Panc1 (cell line): ENCODE measurements at regions not wholly inside any gene's neighbourhood (a gene's known extent, or its start where the extent isn't known, plus 50 kb on each side); places are given as distances from the start of the nearest gene placed in this dataset.

Experiments used
- POLR2AphosphoS5 ChIP-seq: IDR thresholded peaks from 2 replicates; pipeline ENCODE4 v1.6.1; 2012; ENCODE audit warnings: mild to moderate bottlenecking, low read depth, low read length, moderate library complexity
- SIN3A ChIP-seq: IDR thresholded peaks from 2 replicates; pipeline ENCODE4 v1.6.1; 2012; ENCODE audit warnings: low read depth, mild to moderate bottlenecking, low read length, moderate library complexity, borderline replicate concordance; ENCODE audit not compliant: insufficient read depth
- TF ChIP-seq, protein P1 (sequence below): fragments of 450-650 bp; IDR thresholded peaks from 2 replicates; pipeline ENCODE4 v1.5.1; 2017; ENCODE audit warnings: mild to moderate bottlenecking

DNA sequence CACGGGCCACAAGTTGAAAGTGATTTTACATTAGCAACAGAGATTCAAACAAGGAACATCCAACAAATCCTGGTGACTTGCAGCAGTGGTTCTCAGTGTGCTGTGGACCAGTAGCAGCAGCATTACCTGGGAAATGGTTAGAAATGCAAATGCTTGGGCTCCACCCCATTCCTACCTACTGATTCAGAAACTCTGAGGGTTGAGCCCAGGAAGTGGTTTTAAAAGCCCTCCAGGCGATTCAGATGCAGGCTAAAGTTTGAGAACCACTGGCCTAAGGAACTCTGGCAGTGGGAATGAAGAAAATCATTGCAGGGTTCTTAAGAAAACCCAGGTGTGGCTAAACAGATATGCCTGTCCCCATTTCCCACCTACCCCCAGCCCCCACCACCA lies 398.8 kb downstream of the ENC1 start:
- TF ChIP-seq, protein P1, sequence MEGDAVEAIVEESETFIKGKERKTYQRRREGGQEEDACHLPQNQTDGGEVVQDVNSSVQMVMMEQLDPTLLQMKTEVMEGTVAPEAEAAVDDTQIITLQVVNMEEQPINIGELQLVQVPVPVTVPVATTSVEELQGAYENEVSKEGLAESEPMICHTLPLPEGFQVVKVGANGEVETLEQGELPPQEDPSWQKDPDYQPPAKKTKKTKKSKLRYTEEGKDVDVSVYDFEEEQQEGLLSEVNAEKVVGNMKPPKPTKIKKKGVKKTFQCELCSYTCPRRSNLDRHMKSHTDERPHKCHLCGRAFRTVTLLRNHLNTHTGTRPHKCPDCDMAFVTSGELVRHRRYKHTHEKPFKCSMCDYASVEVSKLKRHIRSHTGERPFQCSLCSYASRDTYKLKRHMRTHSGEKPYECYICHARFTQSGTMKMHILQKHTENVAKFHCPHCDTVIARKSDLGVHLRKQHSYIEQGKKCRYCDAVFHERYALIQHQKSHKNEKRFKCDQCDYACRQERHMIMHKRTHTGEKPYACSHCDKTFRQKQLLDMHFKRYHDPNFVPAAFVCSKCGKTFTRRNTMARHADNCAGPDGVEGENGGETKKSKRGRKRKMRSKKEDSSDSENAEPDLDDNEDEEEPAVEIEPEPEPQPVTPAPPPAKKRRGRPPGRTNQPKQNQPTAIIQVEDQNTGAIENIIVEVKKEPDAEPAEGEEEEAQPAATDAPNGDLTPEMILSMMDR, result no peak
- TF ChIP-seq SIN3A (no peak), POLR2AphosphoS5 (no peak)
